Transverse colon (tissue), 4 donors: ENCODE measurements at regions not wholly inside any gene's neighbourhood (a gene's known extent, or its start where the extent isn't known, plus 50 kb on each side); places are given as distances from the start of the nearest gene placed in this dataset.

Experiments
- CTCF ChIP-seq, 5 experiments: fragments of 200-600 bp in 3 of 5; fragments of 450-650 bp in 2 of 5; sonication (generic) in 3 of 5; IDR thresholded peaks; 1 replicate in 2 of 5; 2 replicates in 3 of 5; pipeline ENCODE4 v1.5.1; 2016 to 2017; ENCODE audit warnings: antibody characterized with exemption in 5 of 5, inconsistent platforms in 3 of 5, mild to moderate bottlenecking in 2 of 5, moderate library complexity in 1 of 5
- EP300 ChIP-seq: sonication (generic); formaldehyde crosslinking; IDR thresholded peaks from one replicate; pipeline ENCODE4 v1.6.1; 2017; ENCODE audit warnings: antibody characterized with exemption, low read depth
- POLR2A ChIP-seq: fragments of 450-650 bp; IDR thresholded peaks from one replicate; pipeline ENCODE4 v1.6.1; 2016; ENCODE audit warnings: antibody characterized with exemption, mild to moderate bottlenecking, moderate library complexity
- POLR2AphosphoS5 ChIP-seq, 3 donors: sonication (generic); formaldehyde crosslinking; IDR thresholded peaks; one replicate each; pipeline ENCODE4 v1.6.1; 2016; ENCODE audit warnings: antibody characterized with exemption in 3 of 3

GRCh38 chrX:42399632-42400024 lies 378.3 kb downstream of the PPP1R2C start:
- TF ChIP-seq CTCF (IDR thresholded peaks at IDR 0.05) (no peak), POLR2A (no peak), POLR2AphosphoS5 (IDR thresholded peaks at IDR 0.05) (no peak), EP300 (no peak)
